ENCODE measurements at regions not wholly inside any gene's neighbourhood (a gene's known extent, or its start where the extent isn't known, plus 50 kb on each side); places are given as distances from the start of the nearest gene placed in this dataset.

- Histone ChIP-seq H3K27ac (ENCODE audit: low read depth, low read length, poor library complexity, severe bottlenecking) (no peak overlapping the region), H2AFZ (ENCODE audit: low read length) (no peak overlapping the region), H3K9me2 (ENCODE audit: low read depth, low read length) (no peaks in the 10 kb centered on the region), H3K4me1 (ENCODE audit: insufficient read depth, low read length, severe bottlenecking) (no peaks in the 10 kb centered on the region), H3K4me3 (ENCODE audit: low read depth, low read length, poor library complexity, severe bottlenecking) (no peak overlapping the region), H4K20me1 (ENCODE audit: insufficient read depth, low read length) (no peaks in the 10 kb centered on the region), H3K27me3 (ENCODE audit: insufficient read depth, low read length) (no peaks in the 10 kb centered on the region), H3K79me2 (ENCODE audit: insufficient read depth, low read length) (no peaks in the 10 kb centered on the region), H3K4me2 (ENCODE audit: low read length) (no peak overlapping the region), H3K9me3 (ENCODE audit: low read length) (no peaks in the 10 kb centered on the region), H3K36me3 (ENCODE audit: insufficient read depth, low read length) (no peaks in the 10 kb centered on the region), H3F3A (ENCODE audit: insufficient read depth, low read length) (no peaks in the 10 kb centered on the region), H3K9ac (ENCODE audit: low read length) (no peak overlapping the region)
- TF ChIP-seq CTCF (IDR thresholded peaks at IDR 0.05; ENCODE audit: low read length) (no peak), EZH2 (IDR thresholded peaks at IDR 0.05; ENCODE audit: borderline replicate concordance, low read length) (no peak)
These were observed 66.2 kb downstream of the FHIP1A start for GRCh38 chr4:151475035-151475714.

DNA sequence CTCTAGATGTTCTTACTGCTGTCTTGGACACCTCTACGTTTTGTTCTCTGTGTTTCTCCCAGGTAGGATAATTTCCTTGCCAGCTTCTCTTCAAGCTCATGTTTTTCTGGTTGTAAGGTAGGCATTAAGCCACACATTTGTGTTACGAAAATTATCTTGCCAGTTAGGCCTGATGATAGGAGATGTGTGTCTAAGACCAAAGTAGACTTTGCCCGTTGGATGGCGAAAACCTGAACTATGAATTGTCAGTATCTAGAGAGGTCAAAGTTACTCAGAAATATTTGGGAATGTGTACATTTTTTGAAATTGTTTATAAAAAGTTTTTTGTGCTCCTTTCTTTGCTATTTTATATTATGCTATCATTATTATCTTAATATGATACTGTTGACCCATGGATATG lies 72.8 kb downstream of the FHIP1A start:
- no peak for TF ChIP-seq CTCF (IDR thresholded peaks at IDR 0.05; ENCODE audit: low read length)
- no peak for TF ChIP-seq EZH2 (IDR thresholded peaks at IDR 0.05; ENCODE audit: borderline replicate concordance, low read length)
- Histone ChIP-seq H3K36me3 (ENCODE audit: insufficient read depth, low read length) (no peaks in the 10 kb centered on the region), H3K4me3 (ENCODE audit: low read depth, low read length, poor library complexity, severe bottlenecking) (no peak overlapping the region)

DNA sequence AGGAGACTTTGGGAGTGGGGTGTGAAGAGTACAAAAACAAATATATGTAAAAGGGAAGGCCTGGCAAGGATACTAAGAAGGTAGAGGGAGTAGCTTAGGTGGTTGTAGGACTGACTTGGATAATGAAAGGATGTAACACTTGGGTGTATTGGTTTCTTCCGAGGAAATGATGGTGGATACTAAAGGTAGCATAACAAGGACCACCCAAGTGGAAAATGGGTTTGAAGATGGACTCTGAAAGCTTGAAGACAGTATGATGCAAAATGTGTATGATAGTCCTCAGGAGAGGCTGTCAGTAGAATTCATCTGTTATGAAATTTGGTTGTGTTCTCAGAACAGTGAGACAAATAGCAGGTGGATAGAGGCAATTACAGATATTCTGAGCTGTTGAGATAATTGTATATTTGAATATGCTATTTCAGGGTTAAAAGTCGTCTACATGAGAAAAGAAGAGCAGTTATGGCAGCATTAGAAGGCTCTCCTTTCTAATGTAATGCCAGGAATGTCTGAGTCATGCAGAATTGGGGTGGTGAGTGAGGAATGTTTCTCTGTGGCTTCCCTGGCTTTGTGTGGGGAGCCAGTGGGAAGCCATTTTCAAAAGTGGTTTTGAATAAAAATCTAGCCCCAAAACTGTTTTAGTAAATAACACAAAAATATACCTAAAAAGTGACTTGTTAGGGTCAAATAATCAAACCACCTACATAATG lies 75.6 kb downstream of the FHIP1A start:
- Histone ChIP-seq H2AFZ (ENCODE audit: low read length) (no peak overlapping the region), H3K4me3 (ENCODE audit: low read depth, low read length, poor library complexity, severe bottlenecking) (no peak overlapping the region), H3K9ac (ENCODE audit: low read length) (no peak overlapping the region)

More for the DNA sequence above, 72.8 kb downstream of the FHIP1A start:
- Histone ChIP-seq H3K9me3 (ENCODE audit: low read length) (no peaks in the 10 kb centered on the region), H3K4me2 (ENCODE audit: low read length) (no peak overlapping the region), H3K9me2 (ENCODE audit: low read depth, low read length) (no peaks in the 10 kb centered on the region), H3F3A (ENCODE audit: insufficient read depth, low read length) (no peaks in the 10 kb centered on the region), H3K4me1 (ENCODE audit: insufficient read depth, low read length, severe bottlenecking) (no peaks in the 10 kb centered on the region), H3K9ac (ENCODE audit: low read length) (no peak overlapping the region), H3K27ac (ENCODE audit: low read depth, low read length, poor library complexity, severe bottlenecking) (no peak overlapping the region), H4K20me1 (ENCODE audit: insufficient read depth, low read length) (no peaks in the 10 kb centered on the region), H3K27me3 (ENCODE audit: insufficient read depth, low read length) (no peaks in the 10 kb centered on the region), H2AFZ (ENCODE audit: low read length) (no peak overlapping the region), H3K79me2 (ENCODE audit: insufficient read depth, low read length) (no peaks in the 10 kb centered on the region)

More for the DNA sequence above, 75.6 kb downstream of the FHIP1A start:
- Histone ChIP-seq H3K36me3 (ENCODE audit: insufficient read depth, low read length) (no peaks in the 10 kb centered on the region), H3K27me3 (ENCODE audit: insufficient read depth, low read length) (no peaks in the 10 kb centered on the region), H3K9me2 (ENCODE audit: low read depth, low read length) (no peaks in the 10 kb centered on the region), H3K4me2 (ENCODE audit: low read length) (no peak overlapping the region), H3K9me3 (ENCODE audit: low read length) (no peaks in the 10 kb centered on the region), H3F3A (ENCODE audit: insufficient read depth, low read length) (no peaks in the 10 kb centered on the region), H3K27ac (ENCODE audit: low read depth, low read length, poor library complexity, severe bottlenecking) (no peak overlapping the region), H3K79me2 (ENCODE audit: insufficient read depth, low read length) (no peaks in the 10 kb centered on the region), H4K20me1 (ENCODE audit: insufficient read depth, low read length) (no peaks in the 10 kb centered on the region), H3K4me1 (ENCODE audit: insufficient read depth, low read length, severe bottlenecking) (no peaks in the 10 kb centered on the region)
- TF ChIP-seq CTCF (IDR thresholded peaks at IDR 0.05; ENCODE audit: low read length) (no peak), EZH2 (IDR thresholded peaks at IDR 0.05; ENCODE audit: borderline replicate concordance, low read length) (no peak)
